GM12878 (cell line): ENCODE measurements at regions not wholly inside any gene's neighbourhood (a gene's known extent, or its start where the extent isn't known, plus 50 kb on each side); places are given as distances from the start of the nearest gene placed in this dataset.

Experiments used
- CEBPB ChIP-seq, 2 experiments: fragments of 150-350 bp in 1 of 2; IDR thresholded peaks; 2 replicates each; pipeline ENCODE4 v1.6.1; 2012 to 2014; ENCODE audit warnings: low read depth in 2 of 2, low read length in 2 of 2, borderline replicate concordance in 1 of 2, inconsistent platforms in 1 of 2
- CHD1 ChIP-seq: IDR thresholded peaks from 2 replicates; pipeline ENCODE4 v1.6.1; 2012; ENCODE audit warnings: low read depth, low read length, improper control_type of control experiment
- CHD2 ChIP-seq: IDR thresholded peaks from 2 replicates; pipeline ENCODE4 v1.6.1; 2011; ENCODE audit warnings: low read depth, low read length, improper control_type of control experiment, borderline replicate concordance
- EZH2 ChIP-seq: IDR thresholded peaks from 2 replicates; pipeline ENCODE4 v1.6.1; 2012; ENCODE audit warnings: low read depth, mild to moderate bottlenecking, control low read depth, inconsistent platforms, low read length, borderline replicate concordance; ENCODE audit not compliant: control insufficient read depth
- HDAC6 ChIP-seq: fragments of 200-600 bp; sonication (generic); IDR thresholded peaks from one replicate; pipeline ENCODE4 v1.8.0; 2017; ENCODE audit warnings: antibody characterized with exemption; ENCODE audit not compliant: unreplicated experiment
- JUND ChIP-seq: IDR thresholded peaks from 2 replicates; pipeline ENCODE4 v1.6.1; 2012; ENCODE audit warnings: low read depth, mild to moderate bottlenecking, low read length, improper control_type of control experiment, moderate library complexity
- POLR2AphosphoS5 ChIP-seq: IDR thresholded peaks from 2 replicates; pipeline ENCODE4 v1.6.1; 2011; ENCODE audit warnings: mild to moderate bottlenecking, low read length, inconsistent platforms
- RELA ChIP-seq: fragments of 450-650 bp; IDR thresholded peaks from 2 replicates; pipeline ENCODE4 v1.8.0; 2014; ENCODE audit warnings: borderline replicate concordance; ENCODE audit not compliant: partially characterized antibody
- RFX5 ChIP-seq: IDR thresholded peaks from 2 replicates; pipeline ENCODE4 v1.6.1; 2011; ENCODE audit warnings: low read depth, low read length, improper control_type of control experiment
- TARDBP ChIP-seq: IDR thresholded peaks from 2 replicates; pipeline ENCODE4 v1.6.1; 2016; ENCODE audit warnings: borderline replicate concordance
- TF ChIP-seq, protein P1 (sequence below): IDR thresholded peaks from 2 replicates; pipeline ENCODE4 v1.6.1; 2011; ENCODE audit warnings: borderline replicate concordance, low read depth, mild to moderate bottlenecking, moderate library complexity, mixed read lengths, low read length; ENCODE audit not compliant: insufficient read depth; ENCODE audit errors: extremely low read length
- TF ChIP-seq, protein P2 (sequence below): IDR thresholded peaks from 2 replicates; pipeline ENCODE4 v1.6.1; 2012; ENCODE audit warnings: low read depth, low read length, improper control_type of control experiment

DNA sequence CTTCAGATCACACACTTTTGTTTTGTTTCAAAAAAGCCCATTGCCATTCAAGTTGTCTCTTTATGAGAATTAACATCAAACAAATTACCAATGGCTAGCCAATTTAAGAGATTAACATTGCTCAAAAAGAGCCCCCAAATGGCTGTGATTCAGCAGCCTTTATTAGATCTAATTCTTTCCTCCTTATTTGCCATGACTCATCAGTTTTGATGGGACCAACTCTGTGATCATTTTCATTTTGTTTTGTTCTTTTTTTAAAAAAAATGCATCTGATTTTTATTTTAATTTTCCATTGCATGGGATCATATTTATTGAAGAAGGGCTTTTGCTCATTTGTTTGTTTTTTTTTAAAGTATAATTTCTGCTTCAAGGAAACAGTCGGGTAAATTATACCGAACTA is 161.6 kb upstream of the FRMPD4 start:
- no peak for TF ChIP-seq EZH2
- TF ChIP-seq HDAC6 = no peak
- TF ChIP-seq CEBPB (IDR thresholded peaks at IDR 0.05; ENCODE audit: borderline replicate concordance in 1 of 2, low read depth in 2 of 2, low read length in 2 of 2) = no peak
- no peak for TF ChIP-seq RFX5
- TF ChIP-seq, protein P1, sequence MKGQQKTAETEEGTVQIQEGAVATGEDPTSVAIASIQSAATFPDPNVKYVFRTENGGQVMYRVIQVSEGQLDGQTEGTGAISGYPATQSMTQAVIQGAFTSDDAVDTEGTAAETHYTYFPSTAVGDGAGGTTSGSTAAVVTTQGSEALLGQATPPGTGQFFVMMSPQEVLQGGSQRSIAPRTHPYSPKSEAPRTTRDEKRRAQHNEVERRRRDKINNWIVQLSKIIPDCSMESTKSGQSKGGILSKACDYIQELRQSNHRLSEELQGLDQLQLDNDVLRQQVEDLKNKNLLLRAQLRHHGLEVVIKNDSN = no peak
- TF ChIP-seq POLR2AphosphoS5 = no peak
- TF ChIP-seq JUND = no peak
- no peak for TF ChIP-seq CHD1
- no peak for TF ChIP-seq TARDBP
- TF ChIP-seq CHD2 = no peak
- no peak for TF ChIP-seq RELA
- TF ChIP-seq, protein P2, sequence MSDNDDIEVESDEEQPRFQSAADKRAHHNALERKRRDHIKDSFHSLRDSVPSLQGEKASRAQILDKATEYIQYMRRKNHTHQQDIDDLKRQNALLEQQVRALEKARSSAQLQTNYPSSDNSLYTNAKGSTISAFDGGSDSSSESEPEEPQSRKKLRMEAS = no peak
